ENCODE measurements at regions not wholly inside any gene's neighbourhood (a gene's known extent, or its start where the extent isn't known, plus 50 kb on each side); places are given as distances from the start of the nearest gene placed in this dataset.

- no peak overlapping the region for H2AFZ ChIP-seq (ENCODE audit: low read depth, low read length)
- TF ChIP-seq MXI1 (conservative IDR thresholded peaks at IDR 0.05; ENCODE audit: poor library complexity, severe bottlenecking) = no peak
- no peak for TF ChIP-seq SMC3 (conservative IDR thresholded peaks at IDR 0.05; ENCODE audit: poor library complexity)
- TF ChIP-seq RAD21 (conservative IDR thresholded peaks at IDR 0.05) = no peak
- TF ChIP-seq, protein P1, sequence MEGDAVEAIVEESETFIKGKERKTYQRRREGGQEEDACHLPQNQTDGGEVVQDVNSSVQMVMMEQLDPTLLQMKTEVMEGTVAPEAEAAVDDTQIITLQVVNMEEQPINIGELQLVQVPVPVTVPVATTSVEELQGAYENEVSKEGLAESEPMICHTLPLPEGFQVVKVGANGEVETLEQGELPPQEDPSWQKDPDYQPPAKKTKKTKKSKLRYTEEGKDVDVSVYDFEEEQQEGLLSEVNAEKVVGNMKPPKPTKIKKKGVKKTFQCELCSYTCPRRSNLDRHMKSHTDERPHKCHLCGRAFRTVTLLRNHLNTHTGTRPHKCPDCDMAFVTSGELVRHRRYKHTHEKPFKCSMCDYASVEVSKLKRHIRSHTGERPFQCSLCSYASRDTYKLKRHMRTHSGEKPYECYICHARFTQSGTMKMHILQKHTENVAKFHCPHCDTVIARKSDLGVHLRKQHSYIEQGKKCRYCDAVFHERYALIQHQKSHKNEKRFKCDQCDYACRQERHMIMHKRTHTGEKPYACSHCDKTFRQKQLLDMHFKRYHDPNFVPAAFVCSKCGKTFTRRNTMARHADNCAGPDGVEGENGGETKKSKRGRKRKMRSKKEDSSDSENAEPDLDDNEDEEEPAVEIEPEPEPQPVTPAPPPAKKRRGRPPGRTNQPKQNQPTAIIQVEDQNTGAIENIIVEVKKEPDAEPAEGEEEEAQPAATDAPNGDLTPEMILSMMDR (IDR thresholded peaks at IDR 0.05; ENCODE audit: poor library complexity, severe bottlenecking) = no peak
- no peak for TF ChIP-seq POLR2AphosphoS5 (IDR thresholded peaks at IDR 0.05)
- TF ChIP-seq EP300 (conservative IDR thresholded peaks at IDR 0.05; ENCODE audit: poor library complexity, severe bottlenecking) = no peak
- no peak for TF ChIP-seq TAF1 (IDR thresholded peaks at IDR 0.05; ENCODE audit: low read depth)
- TF ChIP-seq, protein P2, sequence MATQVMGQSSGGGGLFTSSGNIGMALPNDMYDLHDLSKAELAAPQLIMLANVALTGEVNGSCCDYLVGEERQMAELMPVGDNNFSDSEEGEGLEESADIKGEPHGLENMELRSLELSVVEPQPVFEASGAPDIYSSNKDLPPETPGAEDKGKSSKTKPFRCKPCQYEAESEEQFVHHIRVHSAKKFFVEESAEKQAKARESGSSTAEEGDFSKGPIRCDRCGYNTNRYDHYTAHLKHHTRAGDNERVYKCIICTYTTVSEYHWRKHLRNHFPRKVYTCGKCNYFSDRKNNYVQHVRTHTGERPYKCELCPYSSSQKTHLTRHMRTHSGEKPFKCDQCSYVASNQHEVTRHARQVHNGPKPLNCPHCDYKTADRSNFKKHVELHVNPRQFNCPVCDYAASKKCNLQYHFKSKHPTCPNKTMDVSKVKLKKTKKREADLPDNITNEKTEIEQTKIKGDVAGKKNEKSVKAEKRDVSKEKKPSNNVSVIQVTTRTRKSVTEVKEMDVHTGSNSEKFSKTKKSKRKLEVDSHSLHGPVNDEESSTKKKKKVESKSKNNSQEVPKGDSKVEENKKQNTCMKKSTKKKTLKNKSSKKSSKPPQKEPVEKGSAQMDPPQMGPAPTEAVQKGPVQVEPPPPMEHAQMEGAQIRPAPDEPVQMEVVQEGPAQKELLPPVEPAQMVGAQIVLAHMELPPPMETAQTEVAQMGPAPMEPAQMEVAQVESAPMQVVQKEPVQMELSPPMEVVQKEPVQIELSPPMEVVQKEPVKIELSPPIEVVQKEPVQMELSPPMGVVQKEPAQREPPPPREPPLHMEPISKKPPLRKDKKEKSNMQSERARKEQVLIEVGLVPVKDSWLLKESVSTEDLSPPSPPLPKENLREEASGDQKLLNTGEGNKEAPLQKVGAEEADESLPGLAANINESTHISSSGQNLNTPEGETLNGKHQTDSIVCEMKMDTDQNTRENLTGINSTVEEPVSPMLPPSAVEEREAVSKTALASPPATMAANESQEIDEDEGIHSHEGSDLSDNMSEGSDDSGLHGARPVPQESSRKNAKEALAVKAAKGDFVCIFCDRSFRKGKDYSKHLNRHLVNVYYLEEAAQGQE (IDR thresholded peaks at IDR 0.05; ENCODE audit: borderline replicate concordance) = no peak
- no peak for TF ChIP-seq EZH2 (IDR thresholded peaks at IDR 0.05; ENCODE audit: borderline replicate concordance, insufficient read depth, low read length, poor library complexity, severe bottlenecking)
- H3K27me3 ChIP-seq (ENCODE audit: insufficient read depth, low read depth, low read length) = no peaks in the 10 kb centered on the region
- no peak overlapping the region for H3K4me3 ChIP-seq (ENCODE audit: low read length)
- H3K9ac ChIP-seq (ENCODE audit: low read length) = no peak overlapping the region
- no peaks in the 10 kb centered on the region for H3F3A ChIP-seq (ENCODE audit: insufficient read depth, low read length, poor library complexity, severe bottlenecking)
- H3K4me2 ChIP-seq (ENCODE audit: low read length) = no peak overlapping the region
- no peaks in the 10 kb centered on the region for H3K36me3 ChIP-seq (ENCODE audit: insufficient read depth, low read length)
- H3K79me2 ChIP-seq (replicated peaks; ENCODE audit: insufficient read depth, low read length) = no peaks in the 10 kb centered on the region
- H3K9me2 ChIP-seq (ENCODE audit: insufficient read depth, low read length) = no peaks in the 10 kb centered on the region
- no peaks in the 10 kb centered on the region for H3K9me3 ChIP-seq (ENCODE audit: low read length)
- no peak overlapping the region for H3K27ac ChIP-seq (ENCODE audit: low read length)
- H4K20me1 ChIP-seq (ENCODE audit: insufficient read depth) = no peaks in the 10 kb centered on the region
Observed at GRCh38 chr6:121579478-121579877, 144.0 kb downstream of the GJA1 start.

- no peaks in the 10 kb centered on the region for H4K20me1 ChIP-seq (ENCODE audit: insufficient read depth)
- H3K9me3 ChIP-seq (ENCODE audit: low read length) = no peaks in the 10 kb centered on the region
- H3K79me2 ChIP-seq (replicated peaks; ENCODE audit: insufficient read depth, low read length) = no peaks in the 10 kb centered on the region
- no peak overlapping the region for H3K27ac ChIP-seq (ENCODE audit: low read length)
- no peak overlapping the region for H3K9ac ChIP-seq (ENCODE audit: low read length)
- H3K27me3 ChIP-seq (ENCODE audit: insufficient read depth, low read depth, low read length) = no peaks in the 10 kb centered on the region
- H3F3A ChIP-seq (ENCODE audit: insufficient read depth, low read length, poor library complexity, severe bottlenecking) = no peaks in the 10 kb centered on the region
- TF ChIP-seq, protein P2 (IDR thresholded peaks at IDR 0.05; ENCODE audit: borderline replicate concordance) = no peak
- TF ChIP-seq, protein P1 (IDR thresholded peaks at IDR 0.05; ENCODE audit: poor library complexity, severe bottlenecking) = no peak
- TF ChIP-seq MXI1 (conservative IDR thresholded peaks at IDR 0.05; ENCODE audit: poor library complexity, severe bottlenecking) (no peak), TAF1 (IDR thresholded peaks at IDR 0.05; ENCODE audit: low read depth) (no peak), POLR2AphosphoS5 (IDR thresholded peaks at IDR 0.05) (no peak), RAD21 (conservative IDR thresholded peaks at IDR 0.05) (no peak), SMC3 (conservative IDR thresholded peaks at IDR 0.05; ENCODE audit: poor library complexity) (no peak), EZH2 (IDR thresholded peaks at IDR 0.05; ENCODE audit: borderline replicate concordance, insufficient read depth, low read length, poor library complexity, severe bottlenecking) (no peak), EP300 (conservative IDR thresholded peaks at IDR 0.05; ENCODE audit: poor library complexity, severe bottlenecking) (no peak)
- no peak overlapping the region for H3K4me3 ChIP-seq (ENCODE audit: low read length)
- H2AFZ ChIP-seq (ENCODE audit: low read depth, low read length) = no peak overlapping the region
- no peaks in the 10 kb centered on the region for H3K9me2 ChIP-seq (ENCODE audit: insufficient read depth, low read length)
- H3K36me3 ChIP-seq (ENCODE audit: insufficient read depth, low read length) = no peaks in the 10 kb centered on the region
- H3K4me2 ChIP-seq (ENCODE audit: low read length) = no peak overlapping the region
Observed at GRCh38 chr6:121581327-121581726, 145.9 kb downstream of the GJA1 start.
